ENCODE measurements at regions not wholly inside any gene's neighbourhood (a gene's known extent, or its start where the extent isn't known, plus 50 kb on each side); places are given as distances from the start of the nearest gene placed in this dataset.

- TF ChIP-seq CTCF (IDR thresholded peaks at IDR 0.05) (no peak), POLR2A (IDR thresholded peaks at IDR 0.05) (no peak), POLR2AphosphoS5 (IDR thresholded peaks at IDR 0.05) (no peak), EP300 (IDR thresholded peaks at IDR 0.05) (no peak)
Observed at GRCh38 chr9:82894548-82894947, 168.4 kb downstream of the RASEF start.

Data from suprapubic skin (tissue), 4 donors.